G401.6 (cell line): ENCODE measurements at regions not wholly inside any gene's neighbourhood (a gene's known extent, or its start where the extent isn't known, plus 50 kb on each side); places are given as distances from the start of the nearest gene placed in this dataset.
"Not testable (repeated sequence)": the region's sequence is repeated elsewhere in the genome, so short reads cannot be mapped to it uniquely, and the experiment has no call there.

Experiments used
- FAIRE-seq: peaks from 2 replicates; lab custom pipeline; 2012; peaks lifted over from hg19 to GRCh38; lab: Jason Lieb, UNC

GRCh38 chr14:30160608-30161007, 233.0 kb upstream of the PRKD1 start:
- FAIRE-seq, result no peak

- no peak for FAIRE-seq
Observed at GRCh38 chr14:30162066-30162465, 234.4 kb upstream of the PRKD1 start.

- FAIRE-seq, result no peak
Observed at GRCh38 chr14:30165255-30165654, 237.6 kb upstream of the PRKD1 start.

GRCh38 chr14:30177781-30178180, 250.1 kb upstream of the PRKD1 start:
- FAIRE-seq, result no peak

GRCh38 chr14:30179381-30180130, 251.9 kb upstream of the PRKD1 start:
- FAIRE-seq, result no peak

- FAIRE-seq, result no peak
Observed at GRCh38 chr14:30180219-30180618, 252.6 kb upstream of the PRKD1 start.

- FAIRE-seq, result no peak
Observed at GRCh38 chr14:30185832-30186231, 258.2 kb upstream of the PRKD1 start.

GRCh38 chr14:30191639-30192279, 264.1 kb upstream of the PRKD1 start:
- FAIRE-seq, result no peak

- FAIRE-seq, result no peak
Observed at GRCh38 chr14:30193101-30193500, 265.5 kb upstream of the PRKD1 start.

- no peak for FAIRE-seq
Observed at GRCh38 chr14:30193845-30194501, 266.3 kb upstream of the PRKD1 start.

GRCh38 chr14:30194741-30195148, 267.1 kb upstream of the PRKD1 start:
- FAIRE-seq, result no peak

- FAIRE-seq, result no peak
Observed at GRCh38 chr14:30195941-30196340, 268.3 kb upstream of the PRKD1 start.

GRCh38 chr14:30196861-30197260, 269.2 kb upstream of the PRKD1 start:
- no peak for FAIRE-seq

GRCh38 chr14:30198720-30199119, 271.1 kb upstream of the PRKD1 start:
- not testable (repeated sequence) for FAIRE-seq

GRCh38 chr14:30204431-30204980, 276.9 kb upstream of the PRKD1 start:
- FAIRE-seq, result no peak

- FAIRE-seq, result no peak
Observed at GRCh38 chr14:30209136-30209535, 281.5 kb upstream of the PRKD1 start.

GRCh38 chr14:30210630-30211029, 283.0 kb upstream of the PRKD1 start:
- FAIRE-seq, result no peak

- FAIRE-seq, result no peak
Observed at GRCh38 chr14:30211326-30211725, 283.7 kb upstream of the PRKD1 start.

GRCh38 chr14:30214014-30214413, 286.4 kb upstream of the PRKD1 start:
- no peak for FAIRE-seq

GRCh38 chr14:30214461-30215090, 286.9 kb upstream of the PRKD1 start:
- no peak for FAIRE-seq

- FAIRE-seq, result no peak
Observed at GRCh38 chr14:30218907-30219306, 291.3 kb upstream of the PRKD1 start.

- FAIRE-seq, result no peak
Observed at GRCh38 chr14:30221546-30221945, 293.9 kb upstream of the PRKD1 start.

GRCh38 chr14:30223385-30223785, 295.7 kb upstream of the PRKD1 start:
- no peak for FAIRE-seq
